Spleen (tissue), 11 donors: ENCODE measurements at regions not wholly inside any gene's neighbourhood (a gene's known extent, or its start where the extent isn't known, plus 50 kb on each side); places are given as distances from the start of the nearest gene placed in this dataset.

Experiments used
- DNase-seq: peaks from one replicate; pipeline ENCODE4 v3.0.0-alpha.2; 2020
- H3K27ac ChIP-seq, 8 donors: fragments of 200-600 bp; sonication (generic) in 7 of 8; 1 replicate in 4 of 8; 2 replicates in 4 of 8; pipeline versions ENCODE4 v1.5.0 to v1.8.0; 2016 to 2021; ENCODE audit warnings: inconsistent platforms in 4 of 8, mild to moderate bottlenecking in 4 of 8, moderate library complexity in 1 of 8
- H3K27me3 ChIP-seq, 7 donors: fragments of 200-600 bp; sonication (generic) in 6 of 7; replicated peaks in 1 of 7; 1 replicate in 4 of 7; 2 replicates in 3 of 7; pipeline versions ENCODE4 v1.5.0 to v1.8.0; 2016 to 2021; ENCODE audit warnings: inconsistent platforms in 3 of 7, mild to moderate bottlenecking in 1 of 7
- H3K36me3 ChIP-seq, 6 donors: fragments of 200-600 bp; sonication (generic) in 5 of 6; 1 replicate in 4 of 6; 2 replicates in 2 of 6; pipeline versions ENCODE4 v1.5.0 to v1.8.0; 2016 to 2021; ENCODE audit warnings: inconsistent platforms in 2 of 6
- H3K4me1 ChIP-seq, 6 donors: fragments of 200-600 bp; sonication (generic) in 5 of 6; 1 replicate in 3 of 6; 2 replicates in 3 of 6; pipeline versions ENCODE4 v1.5.0 to v1.8.0; 2016 to 2021; ENCODE audit warnings: inconsistent platforms in 3 of 6
- H3K4me3 ChIP-seq, 8 donors: fragments of 200-600 bp; sonication (generic) in 7 of 8; 1 replicate in 4 of 8; 2 replicates in 4 of 8; pipeline versions ENCODE4 v1.5.0 to v1.8.0; 2016 to 2021; ENCODE audit warnings: inconsistent platforms in 4 of 8, mild to moderate bottlenecking in 4 of 8, moderate library complexity in 2 of 8
- H3K9me3 ChIP-seq, 8 donors: fragments of 200-600 bp; sonication (generic) in 7 of 8; 1 replicate in 4 of 8; 2 replicates in 4 of 8; pipeline versions ENCODE4 v1.5.0 to v1.8.0; 2016 to 2021; ENCODE audit warnings: inconsistent platforms in 4 of 8
- POLR2A ChIP-seq, 3 donors: fragments of 450-650 bp; IDR thresholded peaks; one replicate each; pipeline ENCODE4 v1.5.1; 2017; ENCODE audit warnings: antibody characterized with exemption in 3 of 3, mild to moderate bottlenecking in 1 of 3
- POLR2AphosphoS5 ChIP-seq, 3 donors: sonication (generic); formaldehyde crosslinking; IDR thresholded peaks; one replicate each; pipeline ENCODE4 v1.5.1; 2017; ENCODE audit warnings: antibody characterized with exemption in 3 of 3
- WGBS, 5 donors: extraction: QIAGEN DNeasy Blood & Tissue Kit in 3 of 5; methylation state at CpG; one replicate each; pipeline versions ENCODE4 v1.1.5 to v1.1.7; 2013 to 2018; 5-methylcytosine and 5-hydroxymethylcytosine counted together
- intact Hi-C: fragments of 100-400 bp; cut with DNase I; formaldehyde crosslinking; loops from one replicate; pipeline ENCODE4 v1.15.0; 2023; ENCODE audit warnings: low total_unique reads
- TF ChIP-seq, protein P1 (sequence below), 11 experiments: fragments of 200-600 bp in 7 of 11; fragments of 450-650 bp in 4 of 11; sonication (generic) in 4 of 11; IDR thresholded peaks in 8 of 11; conservative IDR thresholded peaks in 3 of 11; 1 replicate in 7 of 11; 2 replicates in 4 of 11; pipeline versions ENCODE4 v1.4.0 to v1.8.0; 2016 to 2021; ENCODE audit warnings: antibody characterized with exemption in 11 of 11, inconsistent platforms in 4 of 11, mild to moderate bottlenecking in 1 of 11
- donor health status: healthy with polysubstance abuse.
- donor health status: DM: no; HTN: no; CAD: no; lungs with moderate emphysema.
- donor health status: DM: no; HTN: no; CAD: no.
- donor health status: Bipolar disorder and iron deficiency.
- donor health status: healthy.
- donor health status: DM: no; HTN: no; CAD: no.
- donor health status: DM: yes; HTN: yes; CAD: no.

DNA sequence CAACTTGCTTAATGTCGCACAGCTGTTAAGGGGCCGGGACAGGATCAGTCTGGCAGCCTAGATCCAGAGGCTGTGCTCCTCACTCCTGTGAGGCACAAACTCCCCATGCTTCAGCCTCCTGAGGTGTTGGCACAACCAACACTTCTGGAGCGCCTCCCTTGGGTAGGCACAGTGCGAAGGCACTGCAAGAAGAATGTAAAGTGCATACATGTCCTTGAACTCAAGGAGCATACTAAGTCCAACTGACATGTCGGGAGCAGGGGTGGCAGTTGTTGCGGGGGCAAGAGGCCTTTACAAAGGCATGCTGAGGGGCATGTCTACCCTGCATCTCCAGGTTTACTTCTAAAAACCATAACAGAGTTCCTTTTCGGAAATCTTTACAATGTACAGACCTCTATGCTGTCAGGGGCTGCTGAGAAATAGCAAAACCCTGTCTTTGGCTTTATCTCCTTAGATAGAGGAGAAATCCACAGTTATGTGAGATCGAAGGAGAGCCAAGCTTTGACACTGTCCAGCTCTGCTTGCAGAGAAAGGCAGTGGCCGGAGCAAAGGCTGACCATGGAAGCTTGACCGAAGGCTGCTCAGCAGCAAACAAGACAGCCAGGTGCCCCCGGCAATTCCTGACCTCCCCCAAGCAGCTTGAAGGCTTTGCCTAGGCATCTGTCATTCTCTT lies 93.9 kb downstream of the CDC7 start:
- Histone ChIP-seq H3K36me3 (no peaks in the 10 kb centered on the region), H3K27ac (no peak overlapping the region), H3K27me3 (no peaks in the 10 kb centered on the region), H3K4me1 (peaks cover 0 to 17% (median 4%) of the 10 kb centered on the region in 6 donors), H3K4me3 (no peak overlapping the region), H3K9me3 (no peaks in the 10 kb centered on the region)
- TF ChIP-seq POLR2A (IDR thresholded peaks at IDR 0.05) = no peak
- TF ChIP-seq, protein P1, sequence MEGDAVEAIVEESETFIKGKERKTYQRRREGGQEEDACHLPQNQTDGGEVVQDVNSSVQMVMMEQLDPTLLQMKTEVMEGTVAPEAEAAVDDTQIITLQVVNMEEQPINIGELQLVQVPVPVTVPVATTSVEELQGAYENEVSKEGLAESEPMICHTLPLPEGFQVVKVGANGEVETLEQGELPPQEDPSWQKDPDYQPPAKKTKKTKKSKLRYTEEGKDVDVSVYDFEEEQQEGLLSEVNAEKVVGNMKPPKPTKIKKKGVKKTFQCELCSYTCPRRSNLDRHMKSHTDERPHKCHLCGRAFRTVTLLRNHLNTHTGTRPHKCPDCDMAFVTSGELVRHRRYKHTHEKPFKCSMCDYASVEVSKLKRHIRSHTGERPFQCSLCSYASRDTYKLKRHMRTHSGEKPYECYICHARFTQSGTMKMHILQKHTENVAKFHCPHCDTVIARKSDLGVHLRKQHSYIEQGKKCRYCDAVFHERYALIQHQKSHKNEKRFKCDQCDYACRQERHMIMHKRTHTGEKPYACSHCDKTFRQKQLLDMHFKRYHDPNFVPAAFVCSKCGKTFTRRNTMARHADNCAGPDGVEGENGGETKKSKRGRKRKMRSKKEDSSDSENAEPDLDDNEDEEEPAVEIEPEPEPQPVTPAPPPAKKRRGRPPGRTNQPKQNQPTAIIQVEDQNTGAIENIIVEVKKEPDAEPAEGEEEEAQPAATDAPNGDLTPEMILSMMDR (IDR thresholded peaks at IDR 0.05 in 8 of 11, conservative IDR thresholded peaks at IDR 0.05 in 3 of 11) = no peak
- TF ChIP-seq POLR2AphosphoS5 (IDR thresholded peaks at IDR 0.05) = no peak
- intact Hi-C loops = no loop called here
- DNase-seq = no peak
- 92 to 99% (median 96%) methylated on average over 11 of the region's 11 CpGs for WGBS, 5 donors

DNA sequence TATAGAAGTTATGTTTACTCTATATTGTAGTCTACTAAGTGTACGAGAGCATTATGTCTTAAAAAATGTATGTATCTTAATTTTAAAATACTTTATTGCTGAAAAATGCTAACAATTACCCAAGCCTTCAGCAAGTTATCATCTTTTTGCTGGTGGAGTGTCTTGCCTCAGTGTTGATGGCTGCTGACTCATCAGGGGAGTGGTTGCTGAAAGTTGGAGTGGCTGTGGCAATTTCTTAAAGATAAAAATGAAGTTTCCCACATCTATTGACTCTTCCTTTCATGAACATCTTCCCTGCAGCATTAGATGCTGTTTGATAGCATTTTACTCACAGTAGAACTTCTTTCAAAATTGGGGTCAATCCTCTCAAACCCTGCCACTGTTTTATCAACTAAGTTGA lies 95.8 kb downstream of the CDC7 start:
- WGBS, 5 donors = 45 to 98% (median 93%) methylated on average over 1 of the region's 1 CpG
- H3K9me3 ChIP-seq = no peaks in the 10 kb centered on the region
- H3K4me1 ChIP-seq = peaks cover 0 to 9% (median under 1%) of the 10 kb centered on the region in 6 donors
- no peaks in the 10 kb centered on the region for H3K27me3 ChIP-seq
- TF ChIP-seq, protein P1 (IDR thresholded peaks at IDR 0.05 in 8 of 11, conservative IDR thresholded peaks at IDR 0.05 in 3 of 11) = no peak
- TF ChIP-seq POLR2AphosphoS5 (IDR thresholded peaks at IDR 0.05) = no peak
- no peak for TF ChIP-seq POLR2A (IDR thresholded peaks at IDR 0.05)
- DNase-seq = no peak
- no peaks in the 10 kb centered on the region for H3K36me3 ChIP-seq
- intact Hi-C loops = no loop called here
- H3K27ac ChIP-seq = no peak overlapping the region
- H3K4me3 ChIP-seq = no peak overlapping the region

DNA sequence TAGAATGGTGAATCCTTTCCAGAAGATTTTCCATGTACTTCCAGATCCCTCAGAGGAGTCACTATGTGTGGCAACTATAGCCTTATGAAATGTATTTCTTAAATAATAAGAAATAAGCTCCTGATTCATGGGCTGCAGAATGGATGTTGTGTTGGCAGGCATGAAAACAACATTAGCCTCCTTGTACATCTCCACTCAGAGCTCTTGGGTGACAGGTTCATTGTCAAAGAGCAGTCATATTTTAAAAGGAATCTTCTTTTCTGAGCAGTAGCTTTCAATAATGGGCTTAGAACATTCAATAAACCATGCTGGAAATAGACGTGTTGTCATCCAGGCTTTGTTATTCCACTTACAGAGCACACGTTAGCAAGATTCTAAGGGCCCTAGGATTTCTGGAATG lies 96.6 kb downstream of the CDC7 start:
- H3K9me3 ChIP-seq = no peaks in the 10 kb centered on the region
- intact Hi-C loops = no loop called here
- no peak overlapping the region for H3K27ac ChIP-seq
- peaks cover 0 to 2% (median 0%) of the 10 kb centered on the region in 6 donors for H3K4me1 ChIP-seq
- H3K36me3 ChIP-seq = no peaks in the 10 kb centered on the region
- TF ChIP-seq POLR2A (IDR thresholded peaks at IDR 0.05) (no peak), POLR2AphosphoS5 (IDR thresholded peaks at IDR 0.05) (no peak)
- TF ChIP-seq, protein P1 (IDR thresholded peaks at IDR 0.05 in 8 of 11, conservative IDR thresholded peaks at IDR 0.05 in 3 of 11) = no peak
- H3K4me3 ChIP-seq = no peak overlapping the region
- 71 to 97% (median 88%) methylated on average over 2 of the region's 2 CpGs for WGBS, 5 donors
- H3K27me3 ChIP-seq = no peaks in the 10 kb centered on the region
- DNase-seq = no peak

DNA sequence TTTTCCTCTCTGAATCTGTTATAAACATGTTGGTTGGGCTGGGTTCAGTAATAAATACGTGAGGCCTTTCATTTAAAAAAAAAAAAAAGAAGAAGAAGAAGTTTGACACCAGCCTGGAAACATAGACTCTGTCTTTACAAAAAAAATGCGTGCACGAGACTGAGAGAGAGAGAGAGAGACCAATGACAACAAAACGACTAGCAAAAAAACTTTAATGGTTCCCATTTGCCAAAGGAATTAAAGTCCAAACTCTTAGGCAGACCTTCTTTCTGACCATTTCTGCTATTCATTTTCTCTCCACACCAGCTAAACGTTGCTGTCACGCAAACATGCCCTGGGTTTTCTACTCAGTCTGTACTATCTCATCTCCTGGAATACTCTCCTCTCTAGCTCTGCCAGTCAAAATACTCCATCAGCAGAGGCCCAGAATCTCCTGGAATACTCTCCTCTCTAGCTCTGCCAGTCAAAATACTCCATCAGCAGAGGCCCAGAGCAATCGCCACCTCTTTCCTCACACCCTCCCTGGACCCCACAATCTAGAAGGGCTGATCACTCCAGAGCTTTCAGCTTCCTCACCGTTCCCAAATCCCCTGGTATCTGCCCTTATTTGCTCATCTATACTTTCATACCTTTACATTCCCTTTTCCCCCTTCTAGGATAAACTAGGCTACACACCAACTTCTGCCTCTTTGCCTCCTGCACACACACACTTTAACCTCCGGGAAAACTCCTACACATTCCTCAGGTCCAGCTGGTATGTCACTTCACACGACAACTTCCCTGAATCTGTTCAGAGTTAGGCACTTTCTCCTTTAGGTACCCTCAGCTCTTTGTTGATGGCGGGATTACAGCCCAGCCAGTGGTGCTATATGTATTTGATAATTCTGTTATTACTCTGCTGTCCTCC lies 100.0 kb downstream of the CDC7 start:
- intact Hi-C loops = no loop called here
- TF ChIP-seq POLR2AphosphoS5 (IDR thresholded peaks at IDR 0.05) (no peak), POLR2A (IDR thresholded peaks at IDR 0.05) (no peak)
- TF ChIP-seq, protein P1 (IDR thresholded peaks at IDR 0.05 in 8 of 11, conservative IDR thresholded peaks at IDR 0.05 in 3 of 11) = no peak
- no peaks in the 10 kb centered on the region for H3K4me1 ChIP-seq

More for the DNA sequence above, 100.0 kb downstream of the CDC7 start:
- H3K27me3 ChIP-seq = no peaks in the 10 kb centered on the region
- H3K27ac ChIP-seq = no peak overlapping the region
- no peak for DNase-seq
- 68 to 81% (median 71%) methylated on average over 11 of the region's 11 CpGs for WGBS, 5 donors
- H3K9me3 ChIP-seq = no peaks in the 10 kb centered on the region
- no peak overlapping the region for H3K4me3 ChIP-seq
- no peaks in the 10 kb centered on the region for H3K36me3 ChIP-seq
